ENCODE measurements at regions not wholly inside any gene's neighbourhood (a gene's known extent, or its start where the extent isn't known, plus 50 kb on each side); places are given as distances from the start of the nearest gene placed in this dataset.

GRCh38 chrX:51006064-51006463, 95.5 kb downstream of the BMP15 start:
- Histone ChIP-seq H3K27me3 (ENCODE audit: insufficient read depth in 3 of 3, low read length in 2 of 3) (peaks cover 0 to 9% (median 0%) of the 10 kb centered on the region in 3 donors), H3K36me3 (ENCODE audit: insufficient read depth in 1 of 2, low read depth in 1 of 2) (no peaks in the 10 kb centered on the region), H3K27ac (no peak overlapping the region), H3K4me3 (no peak overlapping the region), H3K4me1 (no peaks in the 10 kb centered on the region), H3K9me3 (no peaks in the 10 kb centered on the region)
- TF ChIP-seq CTCF (IDR thresholded peaks at IDR 0.05), result no peak
- intact Hi-C loops (cut with DNase I), result no loop called here
- ATAC-seq, result no peak
- DNase-seq, result no peak

- WGBS, 3 donors, result 25 to 37% (median 34%) methylated on average over 5 of the region's 5 CpGs
- intact Hi-C loops (cut with DNase I), result no loop called here
These were observed 113.7 kb downstream of the BMP15 start for GRCh38 chrX:51024106-51024696.

DNA sequence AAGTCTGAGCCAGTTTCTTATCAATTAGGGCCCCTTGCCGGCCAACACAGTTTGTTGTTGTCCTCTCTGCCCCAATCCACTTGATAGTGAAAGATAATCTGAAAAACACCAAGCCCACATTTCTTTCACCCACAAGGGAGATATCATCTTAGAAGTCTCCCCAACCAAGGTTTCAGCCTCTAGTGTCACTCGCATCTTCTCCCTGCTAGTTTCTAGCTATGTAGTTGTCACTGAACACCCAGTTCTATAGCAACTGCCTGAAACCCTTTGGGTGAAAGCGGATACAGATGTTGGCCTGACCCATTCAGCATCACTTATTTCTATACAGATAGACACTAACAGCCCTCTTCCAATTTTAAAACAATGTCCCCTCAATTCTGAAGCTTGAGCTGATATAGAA, 116.3 kb downstream of the BMP15 start:
- intact Hi-C loops (cut with DNase I), result no loop called here
- Histone ChIP-seq H3K27me3 (ENCODE audit: insufficient read depth in 3 of 3, low read length in 2 of 3) (peaks cover 0 to 17% (median 0%) of the 10 kb centered on the region in 3 donors), H3K36me3 (ENCODE audit: insufficient read depth in 1 of 2, low read depth in 1 of 2) (no peaks in the 10 kb centered on the region), H3K9me3 (no peaks in the 10 kb centered on the region), H3K4me1 (no peaks in the 10 kb centered on the region), H3K27ac (no peak overlapping the region), H3K4me3 (no peak overlapping the region)
- 74 to 83% (median 79%) methylated on average over 3 of the region's 3 CpGs for WGBS, 3 donors
- ATAC-seq (no peak), DNase-seq (no peak)
- TF ChIP-seq CTCF (IDR thresholded peaks at IDR 0.05), result no peak

More at GRCh38 chrX:51024106-51024696, 113.7 kb downstream of the BMP15 start:
- Histone ChIP-seq H3K9me3 (no peaks in the 10 kb centered on the region), H3K27ac (no peak overlapping the region), H3K4me1 (no peaks in the 10 kb centered on the region), H3K27me3 (ENCODE audit: insufficient read depth in 3 of 3, low read length in 2 of 3) (peaks cover 0 to 30% (median 0%) of the 10 kb centered on the region in 3 donors), H3K4me3 (no peak overlapping the region), H3K36me3 (ENCODE audit: insufficient read depth in 1 of 2, low read depth in 1 of 2) (no peaks in the 10 kb centered on the region)
- ATAC-seq, result no peak
- DNase-seq, result no peak
- TF ChIP-seq CTCF (IDR thresholded peaks at IDR 0.05), result no peak

DNA sequence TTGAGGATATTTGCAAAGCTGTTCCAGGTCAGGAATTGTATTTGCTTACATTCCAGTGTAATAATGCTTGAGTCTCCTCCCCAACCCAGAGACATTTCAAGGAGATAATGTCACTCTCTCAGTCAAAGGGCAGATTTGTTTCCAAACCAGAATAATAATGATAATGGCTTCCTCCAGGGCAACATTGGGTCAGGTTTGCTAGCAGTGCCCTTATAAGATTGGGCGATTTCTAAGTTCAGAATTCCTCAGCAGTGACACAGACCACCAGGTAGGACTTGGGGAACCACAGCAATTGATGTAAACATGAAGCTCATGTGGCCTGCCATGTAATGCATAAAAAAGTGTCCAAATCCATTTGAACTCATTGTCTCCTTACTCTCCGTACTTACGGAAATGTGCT, 125.2 kb downstream of the BMP15 start:
- Histone ChIP-seq H3K27me3 (ENCODE audit: insufficient read depth in 3 of 3, low read length in 2 of 3) (peaks cover 0 to 12% (median 0%) of the 10 kb centered on the region in 3 donors), H3K27ac (no peak overlapping the region), H3K4me1 (no peaks in the 10 kb centered on the region), H3K4me3 (no peak overlapping the region), H3K9me3 (no peaks in the 10 kb centered on the region), H3K36me3 (ENCODE audit: insufficient read depth in 1 of 2, low read depth in 1 of 2) (no peaks in the 10 kb centered on the region)
- 77 to 90% (median 81%) methylated on average over 3 of the region's 3 CpGs for WGBS, 3 donors
- DNase-seq, result no peak
- no peak for TF ChIP-seq CTCF (IDR thresholded peaks at IDR 0.05)
- ATAC-seq, result no peak
- intact Hi-C loops (cut with DNase I), result no loop called here

- DNase-seq, result no peak
- H3K27ac ChIP-seq, result no peak overlapping the region
- no peaks in the 10 kb centered on the region for H3K4me1 ChIP-seq
- 33 to 46% (median 42%) methylated on average over 2 of the region's 2 CpGs for WGBS, 3 donors
- no peaks in the 10 kb centered on the region for H3K36me3 ChIP-seq (ENCODE audit: insufficient read depth in 1 of 2, low read depth in 1 of 2)
- H3K4me3 ChIP-seq, result no peak overlapping the region
- H3K9me3 ChIP-seq, result no peaks in the 10 kb centered on the region
- ATAC-seq, result no peak
- no peak for TF ChIP-seq CTCF (IDR thresholded peaks at IDR 0.05)
- peaks cover 0 to 19% (median 0%) of the 10 kb centered on the region in 3 donors for H3K27me3 ChIP-seq (ENCODE audit: insufficient read depth in 3 of 3, low read length in 2 of 3)
- intact Hi-C loops (cut with DNase I), result no loop called here
These were observed 137.4 kb downstream of the BMP15 start for GRCh38 chrX:51047950-51048349.
